Upper lobe of right lung (tissue), 1 donor: ENCODE measurements at regions not wholly inside any gene's neighbourhood (a gene's known extent, or its start where the extent isn't known, plus 50 kb on each side); places are given as distances from the start of the nearest gene placed in this dataset.
"Not testable (repeated sequence)": the region's sequence is repeated elsewhere in the genome, so short reads cannot be mapped to it uniquely, and the experiment has no call there.

Experiments used
- ATAC-seq: fragments of 200-7000 bp; cut with Tn5 transposase; one replicate; pipeline ENCODE4 v1.9.1; 2020; ENCODE audit warnings: mild to moderate bottlenecking, moderate library complexity
- DNase-seq: peaks from one replicate; pipeline ENCODE4 v3.0.0-alpha.2; 2020
- H3K27ac ChIP-seq: fragments of 200-600 bp; one replicate; pipeline ENCODE4 v1.8.0; 2022
- H3K27me3 ChIP-seq: fragments of 200-600 bp; one replicate; pipeline ENCODE4 v1.8.0; 2022; ENCODE audit warnings: mild to moderate bottlenecking
- H3K36me3 ChIP-seq: fragments of 200-600 bp; one replicate; pipeline ENCODE4 v1.8.0; 2022
- H3K4me1 ChIP-seq: fragments of 200-600 bp; one replicate; pipeline ENCODE4 v1.8.0; 2022
- H3K4me3 ChIP-seq: fragments of 200-600 bp; one replicate; pipeline ENCODE4 v1.8.0; 2022; ENCODE audit warnings: mild to moderate bottlenecking
- H3K9me3 ChIP-seq: fragments of 200-600 bp; one replicate; pipeline ENCODE4 v1.8.0; 2022
- intact Hi-C: fragments of 100-400 bp; cut with DNase I; formaldehyde crosslinking; loops from one replicate; pipeline ENCODE4 v1.11.0; 2022
- TF ChIP-seq, protein P1 (sequence below): fragments of 200-600 bp; IDR thresholded peaks from one replicate; pipeline ENCODE4 v1.8.0; 2022; ENCODE audit warnings: antibody characterized with exemption
- donor health status: DM: no; HTN: yes; CAD: no; lungs with severe emphysema.

DNA sequence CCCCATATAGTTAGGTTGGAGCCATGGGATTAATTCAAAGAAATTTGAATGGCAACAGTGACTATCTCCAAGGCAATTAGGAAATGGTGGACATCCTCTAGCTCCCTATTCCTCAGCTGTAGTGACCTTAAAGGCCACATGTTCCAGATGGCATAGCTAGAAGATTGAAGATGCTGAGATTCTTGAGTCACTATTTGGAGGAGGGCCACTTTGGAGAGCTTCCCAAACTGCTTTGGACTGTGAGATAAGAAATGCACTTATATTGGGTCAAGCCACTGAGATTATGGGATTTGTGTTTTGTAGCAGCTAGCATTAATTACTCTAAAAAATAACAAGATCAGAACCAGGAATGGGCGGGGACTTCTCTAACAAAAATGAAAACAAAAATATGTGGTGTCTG, 636.2 kb upstream of the CCNG1 start:
- TF ChIP-seq, protein P1, sequence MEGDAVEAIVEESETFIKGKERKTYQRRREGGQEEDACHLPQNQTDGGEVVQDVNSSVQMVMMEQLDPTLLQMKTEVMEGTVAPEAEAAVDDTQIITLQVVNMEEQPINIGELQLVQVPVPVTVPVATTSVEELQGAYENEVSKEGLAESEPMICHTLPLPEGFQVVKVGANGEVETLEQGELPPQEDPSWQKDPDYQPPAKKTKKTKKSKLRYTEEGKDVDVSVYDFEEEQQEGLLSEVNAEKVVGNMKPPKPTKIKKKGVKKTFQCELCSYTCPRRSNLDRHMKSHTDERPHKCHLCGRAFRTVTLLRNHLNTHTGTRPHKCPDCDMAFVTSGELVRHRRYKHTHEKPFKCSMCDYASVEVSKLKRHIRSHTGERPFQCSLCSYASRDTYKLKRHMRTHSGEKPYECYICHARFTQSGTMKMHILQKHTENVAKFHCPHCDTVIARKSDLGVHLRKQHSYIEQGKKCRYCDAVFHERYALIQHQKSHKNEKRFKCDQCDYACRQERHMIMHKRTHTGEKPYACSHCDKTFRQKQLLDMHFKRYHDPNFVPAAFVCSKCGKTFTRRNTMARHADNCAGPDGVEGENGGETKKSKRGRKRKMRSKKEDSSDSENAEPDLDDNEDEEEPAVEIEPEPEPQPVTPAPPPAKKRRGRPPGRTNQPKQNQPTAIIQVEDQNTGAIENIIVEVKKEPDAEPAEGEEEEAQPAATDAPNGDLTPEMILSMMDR = no peak
- no peaks in the 10 kb centered on the region for H3K9me3 ChIP-seq
- no peaks in the 10 kb centered on the region for H3K27me3 ChIP-seq
- H3K27ac ChIP-seq = no peak overlapping the region
- ATAC-seq = no peak
- intact Hi-C loops = no loop called here
- no peaks in the 10 kb centered on the region for H3K36me3 ChIP-seq
- no peak for DNase-seq
- no peak overlapping the region for H3K4me3 ChIP-seq
- no peaks in the 10 kb centered on the region for H3K4me1 ChIP-seq

DNA sequence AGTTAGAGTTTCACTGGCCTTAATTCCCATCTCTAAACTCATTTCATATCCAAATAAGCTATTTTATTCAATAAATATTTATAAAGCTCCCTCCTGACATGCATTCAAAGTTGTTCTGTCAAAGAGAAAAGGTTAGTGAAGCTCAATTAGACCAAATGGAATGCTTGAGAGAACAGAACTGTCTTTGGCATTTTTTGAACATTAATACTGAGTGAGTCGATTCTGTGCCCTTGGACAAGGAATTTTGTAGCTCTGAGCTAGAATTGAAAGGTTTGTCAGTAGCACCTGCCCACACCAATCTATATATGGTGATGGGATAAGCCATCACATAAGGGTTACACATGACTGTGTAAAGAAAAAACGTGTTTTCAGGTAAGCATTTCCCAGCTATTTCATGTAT, 631.2 kb upstream of the CCNG1 start:
- Histone ChIP-seq H3K9me3 (no peaks in the 10 kb centered on the region), H3K4me3 (no peak overlapping the region), H3K27me3 (no peaks in the 10 kb centered on the region), H3K4me1 (no peaks in the 10 kb centered on the region), H3K36me3 (no peaks in the 10 kb centered on the region), H3K27ac (no peak overlapping the region)
- ATAC-seq (no peak), DNase-seq (no peak)
- TF ChIP-seq, protein P1 = no peak
- intact Hi-C loops = no loop called here

DNA sequence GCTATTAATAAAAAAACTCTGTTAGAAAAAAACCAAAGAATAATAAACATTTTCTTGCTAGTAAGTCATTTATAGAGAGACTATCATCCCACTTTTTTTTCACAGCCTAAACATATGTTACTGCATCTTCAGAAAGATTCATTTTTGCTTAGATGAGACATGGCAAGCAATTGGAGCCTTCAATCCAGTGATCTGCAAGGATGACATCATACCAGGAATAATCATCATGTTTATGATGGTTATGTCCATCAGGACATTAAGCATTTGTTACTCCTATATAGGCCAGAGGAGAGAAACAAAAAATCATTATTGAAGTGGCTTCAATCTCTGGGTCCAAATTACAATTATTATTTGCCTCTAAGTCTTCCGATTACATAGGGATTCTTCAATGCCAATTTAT, 626.3 kb upstream of the CCNG1 start:
- H3K27ac ChIP-seq = no peak overlapping the region
- no peaks in the 10 kb centered on the region for H3K36me3 ChIP-seq
- intact Hi-C loops = no loop called here
- no peaks in the 10 kb centered on the region for H3K27me3 ChIP-seq
- no peaks in the 10 kb centered on the region for H3K9me3 ChIP-seq
- ATAC-seq (no peak), DNase-seq (no peak)
- no peak overlapping the region for H3K4me3 ChIP-seq
- no peaks in the 10 kb centered on the region for H3K4me1 ChIP-seq
- TF ChIP-seq, protein P1 = no peak

DNA sequence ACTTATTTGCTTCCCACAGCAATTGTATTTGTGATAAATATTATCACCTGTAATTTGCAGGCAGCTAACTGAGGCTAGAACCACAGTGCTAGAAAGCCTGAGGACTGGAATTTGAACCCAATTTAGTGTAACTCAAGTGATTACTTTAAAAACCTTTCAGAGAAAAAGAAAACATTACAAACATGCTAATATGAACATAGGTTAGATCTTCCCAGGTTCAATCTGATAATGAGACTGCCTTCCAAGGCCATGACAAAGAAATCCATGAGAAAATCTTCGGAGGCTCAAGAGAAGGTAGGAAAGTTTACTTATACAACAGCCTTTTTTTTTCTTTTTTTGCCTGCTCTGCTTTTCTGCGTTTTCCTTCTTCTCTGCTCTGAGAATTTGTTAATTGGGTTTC, 620.6 kb upstream of the CCNG1 start:
- no peaks in the 10 kb centered on the region for H3K4me1 ChIP-seq
- ATAC-seq (no peak), DNase-seq (no peak)
- no peak overlapping the region for H3K27ac ChIP-seq
- no peaks in the 10 kb centered on the region for H3K36me3 ChIP-seq
- H3K4me3 ChIP-seq = no peak overlapping the region
- TF ChIP-seq, protein P1 = no peak
- H3K9me3 ChIP-seq = no peaks in the 10 kb centered on the region
- intact Hi-C loops = no loop called here
- no peaks in the 10 kb centered on the region for H3K27me3 ChIP-seq

DNA sequence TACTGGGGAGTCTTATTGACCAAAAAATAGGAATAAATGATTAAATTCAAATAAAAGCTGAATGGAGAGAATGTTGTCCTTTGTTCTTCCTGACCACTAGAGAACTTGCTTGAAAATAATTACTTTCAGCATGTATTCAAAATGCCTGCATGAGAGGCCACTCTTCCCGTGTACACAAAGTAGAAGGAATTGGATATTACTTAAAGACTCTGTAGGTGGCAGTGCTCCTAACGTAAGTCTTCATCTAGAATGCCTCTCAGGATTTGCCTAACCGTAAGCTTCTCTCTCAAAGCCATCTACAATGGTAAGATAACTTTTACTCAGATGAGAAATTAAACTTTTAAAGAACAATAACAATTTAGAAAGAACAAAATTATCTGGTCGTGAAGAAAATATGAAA, 620.0 kb upstream of the CCNG1 start:
- no peaks in the 10 kb centered on the region for H3K36me3 ChIP-seq
- DNase-seq (no peak), ATAC-seq (no peak)
- TF ChIP-seq, protein P1 = no peak
- no peak overlapping the region for H3K4me3 ChIP-seq
- H3K27ac ChIP-seq = no peak overlapping the region
- no peaks in the 10 kb centered on the region for H3K4me1 ChIP-seq
- H3K27me3 ChIP-seq = no peaks in the 10 kb centered on the region
- H3K9me3 ChIP-seq = no peaks in the 10 kb centered on the region
- intact Hi-C loops = no loop called here

DNA sequence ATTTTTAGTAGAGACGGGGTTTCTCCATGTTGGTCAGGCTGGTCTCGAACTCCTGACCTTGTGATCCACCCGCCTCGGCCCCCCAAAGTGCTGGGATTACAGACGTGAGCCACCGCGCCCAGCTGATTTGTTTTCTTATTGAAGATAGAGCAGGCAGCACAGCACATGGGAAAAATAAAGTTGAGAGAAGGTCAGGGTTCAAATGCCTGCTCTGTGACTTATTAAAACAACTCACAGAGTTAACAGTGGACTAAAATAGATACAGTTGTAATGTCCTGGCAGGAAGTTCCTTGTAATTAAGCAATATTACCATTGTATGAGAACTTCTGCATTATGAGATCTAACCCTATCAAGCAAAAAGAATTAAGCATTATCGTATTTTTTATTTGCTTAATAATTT, 615.7 kb upstream of the CCNG1 start:
- DNase-seq, H3K27me3 ChIP-seq, H3K4me3 ChIP-seq, H3K27ac ChIP-seq, H3K36me3 ChIP-seq, H3K9me3 ChIP-seq, intact Hi-C loops, ATAC-seq, H3K4me1 ChIP-seq: not testable (repeated sequence)
